ELR (cell line): ENCODE measurements at regions not wholly inside any gene's neighbourhood (a gene's known extent, or its start where the extent isn't known, plus 50 kb on each side); places are given as distances from the start of the nearest gene placed in this dataset.
"Not testable (repeated sequence)": the region's sequence is repeated elsewhere in the genome, so short reads cannot be mapped to it uniquely, and the experiment has no call there.

Experiments
- DNase-seq: peaks from one replicate; pipeline ENCODE4 v3.0.0-alpha.2; 2015; ENCODE audit warnings: low read depth

DNA sequence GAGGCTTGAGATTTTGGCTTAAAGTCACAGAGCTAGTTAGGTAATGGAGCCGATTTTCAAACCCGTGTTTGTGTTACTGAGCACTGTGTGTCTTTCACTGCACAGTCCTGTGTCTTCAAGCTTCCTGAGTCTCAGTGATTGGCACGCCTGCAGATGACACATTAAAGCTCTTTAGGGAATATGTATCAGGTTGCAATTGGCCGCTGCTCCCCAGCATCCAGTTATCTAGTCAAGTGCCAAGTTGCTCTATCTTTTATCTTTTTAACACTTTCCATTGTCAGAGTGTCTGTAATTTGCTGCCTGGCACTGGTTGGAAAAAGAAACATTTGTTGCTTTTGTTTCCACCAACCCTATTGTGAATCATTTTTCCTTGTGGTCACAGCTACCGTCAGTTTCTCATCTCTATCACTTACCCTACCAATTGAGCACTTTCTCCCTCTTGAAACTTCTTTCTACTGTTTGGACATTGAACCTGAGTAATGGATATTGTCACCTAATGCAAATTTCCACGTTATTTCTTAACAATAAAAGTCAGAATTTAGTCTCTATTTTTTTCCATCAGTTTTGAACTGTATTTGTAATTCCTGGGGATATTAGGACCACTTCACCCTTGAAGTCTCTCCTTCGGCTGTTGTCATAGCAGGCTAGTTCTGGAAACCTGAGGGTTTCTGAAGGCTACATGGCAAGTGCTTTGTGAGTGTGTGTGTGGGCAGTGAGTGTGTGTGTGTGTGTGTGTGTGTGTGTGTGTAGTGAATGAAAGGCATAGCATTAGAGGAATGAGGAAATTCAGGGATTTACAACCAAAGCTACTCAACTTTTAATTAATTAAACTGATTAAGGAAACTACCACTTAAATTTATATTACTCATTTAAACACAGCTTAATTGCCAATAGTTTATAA lies 274.3 kb downstream of the ISL1 start:
- no peak for DNase-seq

DNA sequence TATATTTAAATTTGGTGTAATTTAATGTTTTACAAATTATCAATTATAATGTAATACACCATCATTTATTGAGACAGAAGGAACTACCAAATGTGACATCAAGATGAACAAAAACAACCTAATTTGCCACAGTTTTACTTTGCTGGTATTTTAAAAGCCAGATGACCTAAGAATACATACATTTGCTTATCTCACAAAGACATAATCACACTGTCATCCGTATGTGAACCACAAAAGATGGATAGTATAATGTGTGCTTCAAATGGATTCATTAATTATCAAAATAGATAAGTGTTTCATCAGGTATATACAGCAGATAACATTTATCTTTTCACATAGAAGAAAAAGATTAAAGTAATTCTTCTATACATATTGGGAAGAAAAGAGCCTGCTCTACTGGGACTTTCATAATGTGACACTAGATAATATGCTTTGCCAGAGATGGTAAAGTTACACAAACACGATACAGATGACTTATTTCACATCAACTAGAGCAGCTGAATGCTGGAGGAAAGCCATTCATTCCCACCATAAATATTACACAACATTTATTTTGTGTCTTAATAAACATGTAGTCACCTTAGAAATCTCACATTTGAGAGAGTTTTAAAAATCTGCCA lies 278.5 kb downstream of the ISL1 start:
- no peak for DNase-seq

DNA sequence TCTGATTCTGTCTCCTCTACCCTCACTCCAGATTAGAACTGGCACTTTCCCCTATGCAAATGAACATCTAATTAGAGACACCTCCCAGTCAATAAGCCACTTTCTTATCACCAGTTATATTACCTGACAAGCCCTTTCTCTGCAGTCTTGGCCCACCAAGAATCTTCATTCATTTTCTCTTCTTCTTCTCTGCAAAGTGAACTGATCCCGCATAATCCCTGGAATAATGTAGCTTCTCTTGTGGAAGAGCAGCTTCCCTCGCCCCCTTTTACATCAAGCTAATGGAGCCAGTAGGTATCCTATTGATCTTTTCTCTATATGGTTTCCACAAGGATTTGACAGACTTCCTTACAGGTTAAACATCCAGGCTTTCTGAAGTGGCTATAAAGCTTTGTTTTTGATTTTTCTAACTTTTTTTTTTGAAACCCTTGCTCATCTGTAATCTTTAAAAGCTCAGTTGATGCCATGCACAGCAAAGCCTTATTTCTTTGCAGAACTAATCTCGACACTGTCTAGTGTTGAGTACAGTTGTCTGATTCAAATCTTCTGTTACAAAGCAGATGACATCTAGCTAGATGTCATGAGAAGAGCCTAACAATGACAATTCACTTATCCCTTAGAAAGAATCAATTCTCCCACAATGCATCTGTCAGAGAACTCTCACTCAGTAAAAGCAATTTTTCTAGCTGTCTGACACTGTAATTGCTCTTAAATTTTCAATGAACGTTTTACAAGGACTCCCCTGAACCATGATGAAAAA lies 281.4 kb downstream of the ISL1 start:
- no peak for DNase-seq

DNA sequence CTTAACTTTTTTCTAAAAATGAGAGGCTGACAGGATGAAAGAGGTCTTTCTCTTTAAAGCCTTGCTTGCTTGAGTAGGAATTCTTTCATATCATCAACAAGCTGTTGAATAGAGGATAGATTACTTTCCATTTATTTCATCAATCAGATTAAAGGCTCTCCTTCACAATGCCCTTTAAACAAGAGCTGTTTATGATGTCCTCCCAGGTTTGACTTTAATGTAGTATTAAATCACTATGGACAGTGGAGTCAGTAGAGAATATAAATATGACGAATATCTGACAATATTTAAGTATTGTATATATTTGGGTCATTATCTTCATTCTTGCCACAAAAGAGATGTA lies 282.0 kb downstream of the ISL1 start:
- no peak for DNase-seq

DNA sequence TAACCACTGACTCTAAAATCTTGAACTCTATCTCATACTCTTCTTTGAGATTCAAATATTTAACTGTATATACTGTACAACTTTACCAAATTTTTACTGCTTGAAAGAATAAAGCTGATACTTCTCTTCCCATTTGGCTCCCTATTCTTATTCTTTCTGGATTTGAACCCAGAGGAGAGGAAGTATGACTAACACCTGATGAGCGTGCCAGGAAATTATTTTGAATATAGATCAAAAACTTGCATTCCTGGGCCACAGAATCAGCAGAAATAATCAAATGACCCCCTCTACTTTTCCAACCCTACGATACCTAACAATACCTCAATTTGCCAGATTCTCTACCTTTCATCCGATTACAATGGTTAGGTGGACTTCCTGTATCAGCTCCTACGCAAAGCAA lies 285.8 kb downstream of the ISL1 start:
- no peak for DNase-seq

DNA sequence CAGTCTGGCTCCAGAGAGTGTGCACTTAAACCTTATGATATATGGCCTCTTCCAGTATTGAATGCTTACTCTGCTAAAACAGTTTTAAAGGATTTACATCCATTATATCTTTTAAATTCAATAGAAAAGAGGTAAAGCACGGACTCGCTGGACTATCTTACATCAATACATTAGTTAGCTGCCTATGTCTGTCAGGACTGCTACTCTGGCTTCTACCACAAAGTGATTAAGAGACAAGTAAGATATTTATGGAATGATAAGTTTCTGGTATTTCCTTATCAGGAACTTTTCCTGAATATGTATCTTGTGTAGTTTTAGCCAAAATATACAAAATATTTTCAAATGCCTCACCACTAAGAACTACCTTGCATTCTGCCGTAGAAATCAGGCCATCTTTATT lies 295.1 kb downstream of the ISL1 start:
- no peak for DNase-seq

DNA sequence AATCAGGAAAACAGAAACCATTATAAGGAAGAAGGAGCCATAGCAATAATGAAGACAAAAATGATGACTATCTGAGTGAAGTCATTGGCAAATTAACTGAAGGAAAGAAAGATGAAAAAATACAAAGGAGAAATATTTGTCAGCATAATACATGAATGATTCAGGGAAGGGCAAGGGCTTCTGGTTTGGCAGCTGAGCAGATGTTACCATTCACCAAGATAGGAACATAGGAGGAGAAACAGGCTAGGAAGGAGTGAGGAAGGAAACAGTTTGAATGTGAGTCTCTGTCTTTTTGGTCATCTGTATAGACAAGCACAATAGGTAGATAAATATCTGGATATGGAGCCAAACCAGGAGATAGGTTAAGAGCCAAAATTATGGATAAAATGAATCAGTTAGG lies 296.0 kb downstream of the ISL1 start:
- DNase-seq, result no peak

DNA sequence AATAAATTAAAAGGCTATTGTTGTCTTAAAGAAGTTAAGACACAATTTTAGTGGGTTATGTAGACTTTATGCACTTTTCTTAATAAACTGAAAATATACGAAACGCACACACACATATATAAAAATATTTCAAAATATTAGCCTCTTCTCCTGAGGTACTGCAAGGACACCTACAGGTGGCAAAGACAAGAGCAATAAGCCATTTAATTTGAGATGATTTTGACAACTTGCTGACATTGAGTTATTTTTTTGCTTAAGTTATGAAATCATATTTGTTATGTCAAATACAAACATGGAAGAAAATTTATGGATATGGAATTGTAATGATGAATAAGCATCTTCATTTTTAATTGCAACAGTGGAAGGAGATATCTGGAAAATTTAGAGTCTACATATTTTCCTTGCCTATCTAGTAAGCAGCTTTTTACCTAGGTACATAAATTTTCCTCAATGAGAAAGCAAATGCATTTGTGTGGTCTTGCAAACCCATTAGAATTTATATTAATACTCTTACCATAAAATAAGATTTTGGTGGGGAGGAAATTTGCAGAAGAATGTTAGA lies 301.6 kb downstream of the ISL1 start:
- DNase-seq, result no peak

DNA sequence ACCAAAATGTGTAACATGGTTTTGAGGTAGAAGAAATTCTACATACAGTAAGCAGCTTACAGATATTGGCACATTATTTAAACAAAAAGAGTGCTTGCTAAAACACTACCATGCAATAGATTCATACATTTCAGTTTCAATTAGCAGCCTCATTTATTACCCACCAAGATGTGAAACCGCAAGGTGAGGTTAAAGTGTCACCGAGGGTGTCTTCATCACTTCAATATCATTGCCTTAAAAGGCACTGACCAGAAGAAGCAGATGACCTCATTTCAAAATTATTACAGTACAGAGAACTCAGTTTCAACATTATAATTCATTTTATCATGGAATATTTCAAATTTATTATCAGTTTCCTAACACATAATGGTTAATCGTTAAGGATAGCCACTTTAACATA lies 302.2 kb downstream of the ISL1 start:
- no peak for DNase-seq

DNA sequence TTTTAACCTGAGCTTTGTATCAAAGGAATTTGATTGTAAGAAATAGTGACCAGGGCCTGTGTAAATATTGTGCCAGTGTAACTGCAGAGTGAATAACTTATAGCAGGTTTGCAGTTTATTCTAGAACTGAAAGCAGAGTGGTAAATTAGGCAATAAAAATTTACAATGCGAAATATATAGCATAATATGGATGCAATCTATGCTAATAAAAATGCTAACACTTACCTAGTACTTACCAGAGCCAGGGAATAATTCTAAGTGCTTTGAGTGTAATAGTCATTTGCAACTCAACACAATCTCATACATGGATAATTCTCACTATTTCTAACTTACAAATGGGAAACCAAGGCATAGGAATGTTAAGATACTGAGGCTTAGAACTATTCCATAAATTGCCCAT lies 303.4 kb downstream of the ISL1 start:
- DNase-seq, result no peak

DNA sequence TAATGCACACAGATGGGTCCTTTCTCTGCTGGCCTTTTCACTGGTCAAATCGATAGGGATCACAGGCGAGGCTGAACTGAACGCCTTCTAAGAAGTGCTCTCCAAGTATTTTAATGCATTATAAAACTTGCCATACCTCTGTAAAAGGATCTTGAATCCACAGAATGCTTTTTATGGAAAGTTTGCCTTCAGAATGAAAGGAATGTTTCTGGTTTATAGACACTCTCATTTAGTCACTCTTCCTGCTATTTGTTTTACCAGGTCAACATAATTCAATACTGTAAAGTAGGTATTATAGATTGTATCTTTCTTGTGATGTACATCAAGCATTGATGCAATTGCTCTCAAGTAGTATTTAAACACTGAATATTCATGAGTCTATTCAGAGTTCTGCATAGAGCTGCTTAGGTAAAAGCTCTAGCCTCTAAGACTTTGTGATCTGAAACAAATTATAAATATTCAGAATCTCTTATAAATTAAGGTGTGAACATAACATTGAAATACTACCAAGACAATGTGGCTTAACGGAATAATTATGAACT lies 308.4 kb downstream of the ISL1 start:
- no peak for DNase-seq

DNA sequence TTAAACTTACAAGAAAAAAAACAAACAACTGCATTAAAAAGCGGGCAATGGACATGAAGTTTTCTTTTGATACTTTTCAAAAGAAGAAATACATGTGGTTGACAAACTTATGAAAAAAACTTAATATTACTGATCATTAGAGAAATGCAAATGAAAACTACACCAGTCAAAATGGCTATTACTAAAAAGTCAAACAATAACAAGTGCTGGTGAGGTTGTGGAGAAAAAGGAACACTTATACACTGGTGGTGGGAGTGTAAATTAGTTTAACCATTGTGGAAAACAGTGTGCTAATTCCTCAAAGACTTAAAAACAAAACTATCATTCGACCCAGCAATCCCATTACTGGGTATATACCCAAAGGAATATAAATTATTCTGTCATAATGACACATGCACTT lies 311.6 kb downstream of the ISL1 start:
- no peak for DNase-seq

DNA sequence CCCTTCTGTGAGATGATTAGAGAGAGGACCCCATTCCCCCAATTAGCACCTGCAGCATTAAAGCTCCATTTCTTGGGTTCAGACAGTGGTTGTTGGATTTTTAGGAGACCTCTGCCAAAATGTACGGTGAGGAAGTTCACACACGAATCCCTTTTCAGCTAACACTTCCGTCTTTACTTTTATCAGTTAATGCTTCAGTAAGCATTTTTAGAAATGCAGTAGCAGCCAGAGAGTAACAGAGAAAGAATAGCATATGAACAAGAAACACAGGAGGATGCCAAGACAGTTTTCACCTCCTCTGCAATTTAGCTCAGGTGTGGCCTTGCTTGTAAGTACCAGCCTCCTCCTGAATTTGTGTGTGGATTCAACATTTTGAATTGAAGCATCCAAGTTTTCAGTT lies 312.9 kb downstream of the ISL1 start:
- no peak for DNase-seq

DNA sequence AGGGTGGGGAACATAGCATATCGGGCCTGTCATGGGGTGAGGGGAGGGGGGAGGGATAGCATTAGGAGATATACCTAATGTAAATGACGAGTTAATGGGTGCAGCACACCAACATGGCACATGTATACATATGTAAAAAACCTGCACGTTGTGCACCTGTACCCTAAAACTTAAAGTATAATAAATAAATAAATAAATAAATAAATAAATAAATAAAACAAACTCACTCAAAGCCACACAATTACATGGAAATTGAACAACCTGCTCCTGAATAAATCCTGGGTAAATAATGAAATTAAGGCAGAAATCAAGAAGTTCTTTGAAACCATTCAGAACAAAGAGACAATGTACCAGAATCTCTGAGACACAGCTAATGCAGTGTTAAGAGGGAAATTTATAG lies 318.8 kb downstream of the ISL1 start:
- DNase-seq, result not testable (repeated sequence)

DNA sequence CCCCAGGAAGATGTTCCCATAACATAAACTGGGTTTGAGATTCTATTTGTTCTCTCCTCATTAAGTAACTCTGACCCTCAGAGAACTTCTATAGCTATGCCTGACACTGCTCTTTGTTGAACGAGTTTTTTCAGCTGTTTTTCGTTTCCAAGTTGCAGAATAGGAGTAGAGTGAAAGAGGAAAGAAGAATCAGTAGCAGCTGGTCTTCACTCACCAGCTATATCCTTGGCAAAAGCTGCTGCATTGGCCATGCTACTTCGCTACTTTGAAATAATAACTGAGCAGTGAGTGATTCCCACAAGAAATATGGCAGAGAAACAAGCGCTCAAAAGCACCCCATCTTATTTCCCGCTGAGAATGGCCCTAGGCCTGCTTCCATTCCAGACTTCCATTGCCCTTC lies 329.0 kb downstream of the ISL1 start:
- DNase-seq, result no peak

DNA sequence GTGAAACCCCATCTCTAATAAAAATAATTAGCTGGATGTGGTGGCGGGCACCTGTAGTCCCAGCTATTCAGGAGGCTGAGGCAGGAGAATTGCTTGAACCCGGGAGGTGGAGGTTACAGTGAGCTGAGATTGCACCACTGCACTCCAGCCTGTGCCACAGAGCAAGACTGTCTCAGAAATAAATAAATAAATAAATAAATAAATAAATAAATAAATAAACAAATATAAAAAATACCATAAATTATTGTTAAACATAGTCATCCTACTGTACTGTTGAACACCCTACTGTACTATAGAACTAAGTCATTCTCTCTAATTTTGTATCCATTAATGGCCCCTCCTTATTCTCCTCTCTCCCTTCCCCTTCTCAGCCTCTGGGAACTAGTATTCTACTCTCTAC lies 332.2 kb downstream of the ISL1 start:
- not testable (repeated sequence) for DNase-seq

DNA sequence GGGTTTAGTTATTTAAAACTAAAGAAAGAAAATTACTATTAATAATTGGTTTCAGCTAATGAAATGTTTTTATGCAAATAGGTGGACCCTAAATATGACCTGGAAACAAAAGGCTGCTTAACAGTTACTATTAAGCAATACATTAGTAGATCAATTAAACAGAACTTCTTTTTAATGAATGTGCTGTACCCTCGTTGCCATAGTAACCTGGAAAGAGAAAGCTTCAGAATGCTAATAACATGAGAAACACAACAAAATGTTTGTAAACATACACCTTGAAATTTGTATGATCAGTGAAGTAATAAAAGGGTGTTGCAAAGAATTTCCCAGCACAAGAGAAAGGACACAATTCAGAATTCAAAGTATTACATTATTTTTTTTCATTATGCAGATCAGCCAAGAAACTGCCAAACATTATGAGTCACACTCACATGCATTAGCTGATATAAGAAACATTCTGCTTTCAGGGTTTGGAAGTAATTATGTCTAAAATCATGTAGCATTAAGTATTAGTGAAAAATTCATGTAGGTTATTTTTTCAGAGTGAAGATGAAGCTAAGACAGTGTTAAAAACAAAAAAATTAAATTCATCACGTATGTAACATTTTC lies 348.3 kb downstream of the ISL1 start:
- no peak for DNase-seq

DNA sequence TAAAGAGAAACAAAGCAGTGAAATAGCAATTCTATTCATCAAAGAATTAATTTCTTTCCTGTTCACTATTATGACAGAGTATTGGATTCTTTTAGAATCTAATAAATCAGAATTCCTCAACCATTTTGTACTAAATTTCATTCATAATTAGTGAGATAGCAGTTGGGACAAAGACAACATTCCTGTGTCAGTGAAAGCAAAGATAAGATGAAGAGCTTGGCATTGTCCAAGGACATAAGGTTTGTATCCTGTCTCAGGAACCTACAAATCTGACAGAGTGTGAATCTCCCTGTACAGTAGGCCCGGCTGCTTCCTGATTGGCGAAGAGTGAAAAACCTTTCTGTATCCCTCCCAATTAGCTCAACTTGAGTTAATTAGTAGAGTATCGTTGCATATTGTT lies 349.1 kb downstream of the ISL1 start:
- no peak for DNase-seq

DNA sequence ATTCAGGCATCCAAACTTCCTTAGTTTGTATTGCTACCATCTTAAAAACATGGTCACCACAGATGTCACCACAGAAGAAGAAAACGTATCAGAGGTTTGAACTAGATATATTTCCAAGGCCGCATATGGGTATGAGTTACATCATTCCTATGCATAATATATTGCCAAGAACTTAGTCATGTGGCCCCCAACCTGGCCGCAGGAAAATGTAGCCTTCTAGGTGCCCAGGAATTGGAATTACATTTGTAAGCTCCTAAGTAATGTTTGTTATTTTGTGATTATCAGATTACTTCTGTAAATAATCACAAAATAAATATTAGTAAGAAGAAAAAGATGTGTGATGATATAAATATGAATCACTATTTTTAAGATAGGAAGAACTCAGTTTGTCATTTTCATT lies 351.4 kb downstream of the ISL1 start:
- no peak for DNase-seq

DNA sequence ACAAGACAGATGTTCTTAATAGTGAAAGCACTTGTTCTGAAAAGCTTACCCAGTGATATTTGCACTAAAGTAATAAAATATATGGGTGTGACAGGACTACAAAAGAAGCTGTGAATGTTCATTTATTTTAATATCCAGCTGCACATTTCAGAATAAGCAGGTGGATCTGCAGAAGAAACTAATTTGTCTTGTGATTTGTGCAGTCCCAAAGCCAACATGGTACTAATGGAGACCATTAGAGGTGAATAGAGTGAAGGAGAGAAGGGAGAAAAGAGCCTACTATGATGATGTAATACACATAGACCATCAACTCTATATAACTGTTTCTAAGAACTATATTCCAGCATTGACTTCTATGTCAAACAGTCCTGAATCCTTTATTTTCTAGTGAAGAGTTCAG lies 362.8 kb downstream of the ISL1 start:
- DNase-seq, result no peak

DNA sequence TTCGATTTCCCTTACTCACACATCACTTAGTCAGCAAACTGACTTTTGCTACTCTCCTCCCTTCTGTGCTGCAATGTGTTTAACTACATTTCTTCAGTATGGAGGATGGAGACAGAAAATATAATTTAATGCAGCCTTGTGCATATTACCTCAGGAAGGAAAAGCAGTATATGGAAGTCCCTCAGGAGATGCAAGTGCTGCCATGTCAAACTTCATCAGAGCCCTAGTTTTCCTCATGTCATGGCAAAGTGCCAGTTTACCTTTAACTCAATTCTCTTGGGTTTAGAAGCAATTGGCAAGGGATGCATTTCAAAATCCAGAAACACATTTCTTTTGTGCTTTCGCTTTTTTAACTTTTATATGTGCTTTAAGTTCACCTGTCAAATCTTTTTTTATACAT lies 365.4 kb downstream of the ISL1 start:
- DNase-seq, result no peak
